Keratinocyte (primary cell): ENCODE measurements at regions not wholly inside any gene's neighbourhood (a gene's known extent, or its start where the extent isn't known, plus 50 kb on each side); places are given as distances from the start of the nearest gene placed in this dataset.

Source experiments
- DNase-seq: peaks from one replicate; pipeline ENCODE4 v3.0.0-alpha.2; 2011; ENCODE audit warnings: low read depth, missing footprints, low spot score
- FAIRE-seq: peaks from 2 replicates; lab custom pipeline; 2011; peaks lifted over from hg19 to GRCh38; lab: Jason Lieb, UNC
- H2AFZ ChIP-seq: 2 replicates; pipeline ENCODE4 v1.6.0; 2012; ENCODE audit warnings: low read length, control low read depth, inconsistent platforms; ENCODE audit not compliant: control insufficient read depth
- H3K27ac ChIP-seq: 2 replicates; pipeline ENCODE4 v1.5.1; 2011; ENCODE audit warnings: low read length; ENCODE audit not compliant: control insufficient read depth, insufficient read depth
- H3K27me3 ChIP-seq: 3 replicates; pipeline ENCODE4 v1.6.0; 2011; ENCODE audit warnings: low read length; ENCODE audit not compliant: control insufficient read depth, insufficient read depth; ENCODE audit errors: extremely low read depth
- H3K36me3 ChIP-seq, 2 experiments: 2 replicates in 1 of 2; 3 replicates in 1 of 2; pipeline ENCODE4 v1.5.1; 2011; ENCODE audit warnings: low read length in 2 of 2, mild to moderate bottlenecking in 1 of 2; ENCODE audit not compliant: control insufficient read depth in 2 of 2, insufficient read depth in 2 of 2; ENCODE audit errors: extremely low read depth in 1 of 2
- H3K4me1 ChIP-seq: 3 replicates; pipeline ENCODE4 v1.5.1; 2011; ENCODE audit warnings: low read length; ENCODE audit not compliant: control insufficient read depth, insufficient read depth; ENCODE audit errors: extremely low read depth
- H3K4me2 ChIP-seq: 3 replicates; pipeline ENCODE4 v1.6.0; 2011; ENCODE audit warnings: low read depth, low read length; ENCODE audit not compliant: control insufficient read depth, insufficient read depth; ENCODE audit errors: extremely low read depth
- H3K4me3 ChIP-seq, 3 experiments: fragments of 200-600 bp in 1 of 3; sonication (generic) in 1 of 3; 2 replicates in 2 of 3; 3 replicates in 1 of 3; pipeline ENCODE4 v1.5.1; 2011 to 2016; ENCODE audit warnings: low read length in 3 of 3, mild to moderate bottlenecking in 3 of 3, control low read depth in 2 of 3, inconsistent platforms in 1 of 3, low read depth in 1 of 3, mixed read lengths in 1 of 3, mixed run types in 1 of 3, moderate library complexity in 1 of 3; ENCODE audit not compliant: control insufficient read depth in 2 of 3, insufficient read depth in 2 of 3; ENCODE audit errors: extremely low read depth in 1 of 3
- H3K79me2 ChIP-seq: 2 replicates; pipeline ENCODE4 v1.6.0; 2012; ENCODE audit warnings: low read length; ENCODE audit not compliant: control insufficient read depth, insufficient read depth
- H3K9ac ChIP-seq: 3 replicates; pipeline ENCODE4 v1.6.0; 2011; ENCODE audit warnings: low read length; ENCODE audit not compliant: control insufficient read depth, insufficient read depth; ENCODE audit errors: extremely low read depth
- H3K9me1 ChIP-seq: 3 replicates; pipeline ENCODE4 v1.6.0; 2011; ENCODE audit warnings: low read length; ENCODE audit not compliant: control insufficient read depth, insufficient read depth; ENCODE audit errors: extremely low read depth
- H3K9me3 ChIP-seq: 2 replicates; pipeline ENCODE4 v1.5.1; 2012; ENCODE audit warnings: low read depth, low read length; ENCODE audit not compliant: control insufficient read depth
- H4K20me1 ChIP-seq: 3 replicates; pipeline ENCODE4 v1.6.0; 2011; ENCODE audit warnings: low read length; ENCODE audit not compliant: control insufficient read depth, insufficient read depth; ENCODE audit errors: extremely low read depth
- EZH2 ChIP-seq: IDR thresholded peaks from one replicate; pipeline ENCODE4 v1.6.1; 2012; ENCODE audit warnings: inconsistent platforms, mild to moderate bottlenecking, low read length, moderate library complexity
- dilution Hi-C: fragments of 300-500 bp; cut with MboI; formaldehyde crosslinking; loops from one replicate; pipeline ENCODE4 v1.7.0; 2020; ENCODE audit warnings: low sequenced_read_pairs; ENCODE audit not compliant: extremely low pct_ligation_motif_present
- TF ChIP-seq, protein P1 (sequence below), 3 experiments: IDR thresholded peaks in 1 of 3; conservative IDR thresholded peaks in 1 of 3; optimal IDR thresholded peaks in 1 of 3; 2 replicates in 2 of 3; 3 replicates in 1 of 3; pipeline versions ENCODE3 to v1.5.1; 2011; ENCODE audit warnings: low read length in 3 of 3, mild to moderate bottlenecking in 3 of 3, moderate library complexity in 2 of 3, control low read depth in 1 of 3, inconsistent platforms in 1 of 3; ENCODE audit not compliant: insufficient read depth in 2 of 3; ENCODE audit errors: extremely low read depth in 1 of 3

DNA sequence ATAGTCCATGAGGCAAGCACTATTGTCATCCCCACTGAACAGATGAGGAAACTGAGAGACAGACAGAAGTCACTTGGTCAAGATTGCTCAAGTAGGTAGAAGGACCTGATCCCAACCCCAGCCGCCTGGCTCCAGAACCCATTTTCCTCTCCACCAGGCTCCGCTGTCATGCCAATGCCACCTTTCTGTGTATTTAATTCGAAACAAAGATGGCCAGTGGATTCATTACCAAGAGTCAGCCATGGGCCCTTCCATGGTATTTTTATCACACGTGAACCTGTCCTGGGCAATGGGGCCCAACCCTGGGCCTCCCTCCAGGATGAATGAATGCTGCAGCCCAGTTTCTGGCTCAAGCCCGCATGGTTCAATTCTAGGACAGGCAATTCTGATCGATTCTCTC lies 673.4 kb downstream of the BCL11B start:
- no peaks in the 10 kb centered on the region for H3K27me3 ChIP-seq
- no peak overlapping the region for H3K9ac ChIP-seq
- no peaks in the 10 kb centered on the region for H3K4me1 ChIP-seq
- H4K20me1 ChIP-seq: no peaks in the 10 kb centered on the region
- TF ChIP-seq EZH2: no peak
- TF ChIP-seq, protein P1, sequence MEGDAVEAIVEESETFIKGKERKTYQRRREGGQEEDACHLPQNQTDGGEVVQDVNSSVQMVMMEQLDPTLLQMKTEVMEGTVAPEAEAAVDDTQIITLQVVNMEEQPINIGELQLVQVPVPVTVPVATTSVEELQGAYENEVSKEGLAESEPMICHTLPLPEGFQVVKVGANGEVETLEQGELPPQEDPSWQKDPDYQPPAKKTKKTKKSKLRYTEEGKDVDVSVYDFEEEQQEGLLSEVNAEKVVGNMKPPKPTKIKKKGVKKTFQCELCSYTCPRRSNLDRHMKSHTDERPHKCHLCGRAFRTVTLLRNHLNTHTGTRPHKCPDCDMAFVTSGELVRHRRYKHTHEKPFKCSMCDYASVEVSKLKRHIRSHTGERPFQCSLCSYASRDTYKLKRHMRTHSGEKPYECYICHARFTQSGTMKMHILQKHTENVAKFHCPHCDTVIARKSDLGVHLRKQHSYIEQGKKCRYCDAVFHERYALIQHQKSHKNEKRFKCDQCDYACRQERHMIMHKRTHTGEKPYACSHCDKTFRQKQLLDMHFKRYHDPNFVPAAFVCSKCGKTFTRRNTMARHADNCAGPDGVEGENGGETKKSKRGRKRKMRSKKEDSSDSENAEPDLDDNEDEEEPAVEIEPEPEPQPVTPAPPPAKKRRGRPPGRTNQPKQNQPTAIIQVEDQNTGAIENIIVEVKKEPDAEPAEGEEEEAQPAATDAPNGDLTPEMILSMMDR (optimal IDR thresholded peaks at IDR 0.05 in 1 of 3, IDR thresholded peaks at IDR 0.05 in 1 of 3, conservative IDR thresholded peaks at IDR 0.05 in 1 of 3; ENCODE audit: extremely low read depth in 1 of 3, insufficient read depth in 2 of 3, low read length in 3 of 3): no peak
- FAIRE-seq: no peak
- dilution Hi-C loops: no loop called here
- H3K27ac ChIP-seq: no peak overlapping the region
- H3K9me3 ChIP-seq: no peaks in the 10 kb centered on the region
- DNase-seq: no peak
- no peak overlapping the region for H3K4me2 ChIP-seq
- H3K9me1 ChIP-seq: no peaks in the 10 kb centered on the region
- no peaks in the 10 kb centered on the region for H3K36me3 ChIP-seq
- H2AFZ ChIP-seq: no peak overlapping the region
- no peaks in the 10 kb centered on the region for H3K79me2 ChIP-seq
- no peak overlapping the region for H3K4me3 ChIP-seq

DNA sequence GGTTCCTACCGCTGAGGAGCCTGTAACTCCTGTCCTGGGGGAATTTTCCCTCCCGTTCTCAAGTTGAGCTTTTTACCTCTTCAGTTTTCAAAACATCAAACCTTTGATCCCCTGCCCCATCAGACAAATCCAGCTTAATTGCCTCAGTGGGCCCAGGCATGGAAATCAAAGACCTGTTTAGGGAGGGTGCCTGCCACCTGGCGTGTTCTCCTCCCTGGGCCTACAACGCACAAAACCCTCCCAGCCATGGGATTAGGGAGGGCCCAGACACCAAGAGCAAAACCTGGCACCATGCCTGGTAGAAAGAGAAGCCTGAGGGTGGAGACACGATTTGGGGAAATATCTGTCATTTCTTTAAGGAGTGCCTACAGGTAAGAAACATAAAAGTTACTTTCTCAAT lies 672.9 kb downstream of the BCL11B start:
- no peak for FAIRE-seq
- H3K79me2 ChIP-seq: no peaks in the 10 kb centered on the region

More for the DNA sequence above, 672.9 kb downstream of the BCL11B start:
- no peaks in the 10 kb centered on the region for H3K9me3 ChIP-seq
- no peak overlapping the region for H3K4me3 ChIP-seq
- H4K20me1 ChIP-seq: no peaks in the 10 kb centered on the region
- no peak overlapping the region for H3K9ac ChIP-seq
- no peak overlapping the region for H3K4me2 ChIP-seq
- H3K27me3 ChIP-seq: no peaks in the 10 kb centered on the region
- no peaks in the 10 kb centered on the region for H3K4me1 ChIP-seq
- no peak overlapping the region for H2AFZ ChIP-seq
- no peak for DNase-seq
- TF ChIP-seq, protein P1 (optimal IDR thresholded peaks at IDR 0.05 in 1 of 3, IDR thresholded peaks at IDR 0.05 in 1 of 3, conservative IDR thresholded peaks at IDR 0.05 in 1 of 3; ENCODE audit: extremely low read depth in 1 of 3, insufficient read depth in 2 of 3, low read length in 3 of 3): no peak
- TF ChIP-seq EZH2: no peak
- no peaks in the 10 kb centered on the region for H3K9me1 ChIP-seq
- no peak overlapping the region for H3K27ac ChIP-seq
- dilution Hi-C loops: no loop called here
- H3K36me3 ChIP-seq: no peaks in the 10 kb centered on the region
